H7 (cell line): ENCODE measurements at regions not wholly inside any gene's neighbourhood (a gene's known extent, or its start where the extent isn't known, plus 50 kb on each side); places are given as distances from the start of the nearest gene placed in this dataset.

Source experiments
- DNase-seq: peaks from one replicate; pipeline ENCODE4 v3.0.0; 2012
- H3K27me3 ChIP-seq: 2 replicates; pipeline ENCODE4 v1.6.0; 2011; ENCODE audit warnings: mild to moderate bottlenecking, low read length; ENCODE audit not compliant: control insufficient read depth, insufficient read depth
- H3K36me3 ChIP-seq: replicated peaks from 2 replicates; pipeline ENCODE4 v1.5.1; 2011; ENCODE audit warnings: low read length; ENCODE audit not compliant: control insufficient read depth, insufficient read depth
- H3K4me3 ChIP-seq: 2 replicates; pipeline ENCODE4 v1.5.1; 2011; ENCODE audit warnings: low read depth, mild to moderate bottlenecking, control low read depth, low read length, moderate library complexity; ENCODE audit not compliant: insufficient read depth

DNA sequence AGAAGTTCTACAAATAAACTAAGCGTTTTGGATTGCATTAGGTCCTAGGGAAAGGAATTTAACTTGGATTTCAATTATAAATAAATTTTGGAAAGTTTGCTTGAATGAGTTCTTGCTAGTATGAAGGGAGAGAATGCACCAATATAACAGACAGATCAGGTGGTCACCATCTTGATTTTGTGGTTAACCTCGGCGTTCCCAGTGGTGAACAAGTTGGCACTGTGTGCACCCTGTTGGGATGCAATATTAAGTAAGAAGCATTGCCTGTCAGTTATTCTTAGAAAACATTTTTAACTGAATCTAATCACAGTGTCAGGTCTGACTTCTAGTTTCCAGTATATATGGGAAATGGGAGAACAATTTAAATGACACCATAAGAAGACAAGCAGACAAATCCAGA, 673.4 kb downstream of the SLC4A3 start:
- no peak for DNase-seq
- no peak overlapping the region for H3K4me3 ChIP-seq
- no peaks in the 10 kb centered on the region for H3K27me3 ChIP-seq
- H3K36me3 ChIP-seq, result no peaks in the 10 kb centered on the region

- H3K27me3 ChIP-seq, result no peaks in the 10 kb centered on the region
- H3K36me3 ChIP-seq, result no peaks in the 10 kb centered on the region
- no peak overlapping the region for H3K4me3 ChIP-seq
- DNase-seq, result no peak
Measured at GRCh38 chr2:220302756-220303155, 675.3 kb downstream of the SLC4A3 start.

- DNase-seq, result no peak
- Histone ChIP-seq H3K36me3 (no peaks in the 10 kb centered on the region), H3K27me3 (no peaks in the 10 kb centered on the region), H3K4me3 (no peak overlapping the region)
Measured at GRCh38 chr2:220309215-220309614, 681.8 kb downstream of the SLC4A3 start.

GRCh38 chr2:220310451-220310861, 683.0 kb downstream of the SLC4A3 start:
- DNase-seq, result no peak
- no peaks in the 10 kb centered on the region for H3K36me3 ChIP-seq
- no peaks in the 10 kb centered on the region for H3K27me3 ChIP-seq
- H3K4me3 ChIP-seq, result no peak overlapping the region

DNA sequence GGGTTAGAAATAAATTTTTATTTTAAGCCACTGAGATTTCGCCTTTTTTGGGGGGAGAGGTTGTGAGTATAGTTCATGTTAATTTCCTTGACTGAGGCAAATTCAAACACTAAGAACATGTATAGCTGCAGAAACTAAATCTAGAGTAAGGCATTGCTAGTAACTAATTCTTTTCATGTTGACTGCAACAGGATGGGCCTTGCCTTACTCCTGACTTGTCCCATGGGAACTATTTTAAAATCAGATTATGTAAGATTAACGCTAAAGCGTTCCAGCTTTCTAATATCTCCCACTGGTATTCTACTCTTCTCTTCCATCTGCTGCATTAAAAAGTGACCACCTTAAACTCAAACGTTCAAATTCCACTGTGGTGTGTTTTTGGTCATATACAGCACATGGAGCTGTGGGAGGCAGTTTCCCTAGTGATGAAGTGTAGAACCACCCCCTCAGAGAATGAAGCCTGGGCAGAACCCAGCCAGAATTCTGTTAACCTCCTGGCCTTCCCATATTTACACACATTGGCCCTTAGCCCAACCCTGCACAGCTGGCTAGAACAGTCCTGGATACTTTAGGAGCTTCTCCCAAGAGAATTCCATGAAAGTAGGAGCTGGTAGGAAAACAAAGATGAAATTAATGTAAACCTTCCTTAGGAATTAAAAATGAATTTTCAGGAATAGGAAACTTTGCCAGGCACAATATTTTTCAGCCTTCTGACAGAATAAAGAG, 687.8 kb downstream of the SLC4A3 start:
- H3K27me3 ChIP-seq, result no peaks in the 10 kb centered on the region
- DNase-seq, result no peak
- H3K4me3 ChIP-seq, result no peak overlapping the region
- no peaks in the 10 kb centered on the region for H3K36me3 ChIP-seq

- no peaks in the 10 kb centered on the region for H3K27me3 ChIP-seq
- H3K4me3 ChIP-seq, result no peak overlapping the region
- H3K36me3 ChIP-seq, result no peaks in the 10 kb centered on the region
- no peak for DNase-seq
Measured at GRCh38 chr2:220318037-220318436, 690.6 kb downstream of the SLC4A3 start.

- Histone ChIP-seq H3K27me3 (no peaks in the 10 kb centered on the region), H3K36me3 (no peaks in the 10 kb centered on the region), H3K4me3 (no peak overlapping the region)
- DNase-seq, result no peak
Measured at GRCh38 chr2:220318508-220318907, 691.1 kb downstream of the SLC4A3 start.

DNA sequence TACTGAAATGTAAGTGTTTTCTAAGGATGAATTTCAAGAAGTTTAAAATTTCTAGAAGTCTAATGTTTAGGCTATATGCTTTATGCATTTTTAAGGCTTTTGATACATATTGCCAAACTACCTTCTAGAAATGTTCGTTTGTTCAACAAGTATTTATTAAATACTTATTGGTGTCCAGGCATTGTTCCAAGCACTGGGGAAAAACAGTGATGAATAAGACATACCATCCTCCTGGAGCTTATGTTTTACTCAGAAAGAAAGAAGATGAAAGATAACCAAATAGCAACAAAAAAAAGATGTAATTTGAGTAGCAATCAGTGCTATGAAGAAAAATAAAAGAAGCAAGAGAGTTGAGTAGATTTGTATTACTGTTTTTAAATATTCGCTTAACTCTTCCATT, 692.9 kb downstream of the SLC4A3 start:
- no peak for DNase-seq

DNA sequence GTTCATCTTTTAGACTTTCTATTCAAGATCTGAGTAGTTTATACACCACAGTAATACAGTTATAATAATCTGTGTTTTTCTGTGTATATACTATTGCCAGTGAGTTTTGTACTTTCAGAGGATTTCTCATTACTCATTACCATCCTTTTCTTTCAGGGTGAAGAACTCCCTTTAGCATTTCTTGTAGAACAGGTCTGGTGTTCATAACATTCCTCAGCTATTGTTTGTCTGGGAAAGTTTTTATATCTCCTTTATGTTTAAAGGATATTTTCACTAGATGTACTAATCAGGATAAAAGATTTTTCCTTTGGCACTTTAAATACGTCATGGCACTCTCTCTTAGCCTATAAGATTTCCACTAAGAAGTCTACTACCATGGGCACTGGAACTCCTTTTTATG, 705.5 kb downstream of the SLC4A3 start:
- Histone ChIP-seq H3K36me3 (no peaks in the 10 kb centered on the region), H3K27me3 (no peaks in the 10 kb centered on the region), H3K4me3 (no peak overlapping the region)
- DNase-seq, result no peak

More for the DNA sequence above, 692.9 kb downstream of the SLC4A3 start:
- Histone ChIP-seq H3K36me3 (no peaks in the 10 kb centered on the region), H3K4me3 (no peak overlapping the region), H3K27me3 (no peaks in the 10 kb centered on the region)

- Histone ChIP-seq H3K4me3 (no peak overlapping the region), H3K27me3 (no peaks in the 10 kb centered on the region)
Measured at GRCh38 chr2:220334210-220334609, 706.8 kb downstream of the SLC4A3 start.

DNA sequence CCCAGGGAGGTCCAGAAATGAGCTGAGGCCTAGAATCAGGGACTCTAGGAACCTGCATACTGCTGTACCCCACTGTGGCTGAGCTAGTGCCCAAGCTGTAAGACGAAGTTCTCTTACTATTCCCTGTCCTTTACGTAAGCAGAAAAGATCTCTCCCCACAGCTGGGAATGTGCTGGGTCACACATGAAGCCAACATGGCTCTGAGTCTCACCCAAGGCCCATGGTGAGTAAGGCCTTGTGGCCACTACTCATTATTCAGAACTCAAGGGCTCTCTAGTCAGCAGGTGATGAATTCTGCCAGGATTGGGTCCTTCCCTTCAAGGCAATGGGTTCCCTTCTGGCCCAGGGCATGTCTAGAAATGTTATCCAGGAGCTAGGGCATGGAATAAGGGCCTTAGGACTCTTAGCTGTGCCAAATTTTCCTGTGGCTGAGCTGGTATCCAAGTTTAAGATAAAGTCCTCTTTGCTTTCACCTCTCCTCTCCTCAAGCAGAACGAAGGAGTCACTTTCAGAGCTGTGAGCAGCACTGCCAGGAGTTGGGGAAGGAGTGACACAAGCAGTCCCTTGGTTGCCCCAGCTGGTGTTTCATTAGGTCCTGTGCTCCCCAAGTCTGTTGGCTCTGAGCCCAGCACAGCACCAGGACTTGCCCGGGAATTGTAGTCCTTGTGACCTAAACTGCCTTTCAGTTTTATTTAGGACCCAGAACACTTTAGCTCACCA, 707.6 kb downstream of the SLC4A3 start:
- H3K36me3 ChIP-seq, result no peaks in the 10 kb centered on the region
- no peak for DNase-seq
- no peak overlapping the region for H3K4me3 ChIP-seq
- H3K27me3 ChIP-seq, result no peaks in the 10 kb centered on the region

More at GRCh38 chr2:220334210-220334609, 706.8 kb downstream of the SLC4A3 start:
- DNase-seq, result no peak
- H3K36me3 ChIP-seq, result no peaks in the 10 kb centered on the region

DNA sequence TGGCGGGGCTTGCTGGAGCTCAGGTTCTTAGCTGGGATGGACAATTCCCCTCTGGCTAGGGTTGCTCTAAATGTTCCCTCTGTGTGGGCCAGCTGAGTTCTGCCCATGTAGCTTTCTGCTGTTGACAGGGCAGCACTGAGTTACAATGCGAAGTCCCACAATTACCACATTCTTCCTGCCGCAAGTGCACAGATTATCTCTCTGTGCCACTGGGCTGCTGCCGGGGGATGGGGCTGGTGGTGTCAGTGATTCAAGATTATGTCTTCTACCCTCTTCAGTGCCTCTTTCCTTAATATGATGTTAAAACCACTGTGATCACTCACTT, 708.1 kb downstream of the SLC4A3 start:
- no peak for DNase-seq
- no peak overlapping the region for H3K4me3 ChIP-seq
- H3K36me3 ChIP-seq, result no peaks in the 10 kb centered on the region
- H3K27me3 ChIP-seq, result no peaks in the 10 kb centered on the region

DNA sequence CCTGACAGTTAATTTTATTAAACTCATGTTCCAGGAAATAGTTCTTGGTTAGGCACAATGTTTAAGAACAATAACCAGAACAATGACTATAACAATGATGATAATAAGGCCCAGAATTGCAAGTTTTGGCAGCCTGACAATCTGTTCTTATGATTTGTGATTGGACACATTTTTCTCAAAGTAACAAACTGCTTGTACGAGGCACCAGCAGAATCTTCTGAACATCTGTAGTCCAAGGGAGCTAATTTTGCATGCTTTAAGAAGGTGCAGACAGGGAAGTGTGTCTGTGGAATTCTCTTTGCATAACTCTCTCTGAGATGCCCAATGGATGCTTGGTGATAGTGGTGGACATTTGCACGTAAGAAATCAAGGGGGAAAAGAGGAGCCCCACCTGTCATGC, 709.3 kb downstream of the SLC4A3 start:
- Histone ChIP-seq H3K4me3 (no peak overlapping the region), H3K36me3 (no peaks in the 10 kb centered on the region), H3K27me3 (no peaks in the 10 kb centered on the region)
- no peak for DNase-seq

DNA sequence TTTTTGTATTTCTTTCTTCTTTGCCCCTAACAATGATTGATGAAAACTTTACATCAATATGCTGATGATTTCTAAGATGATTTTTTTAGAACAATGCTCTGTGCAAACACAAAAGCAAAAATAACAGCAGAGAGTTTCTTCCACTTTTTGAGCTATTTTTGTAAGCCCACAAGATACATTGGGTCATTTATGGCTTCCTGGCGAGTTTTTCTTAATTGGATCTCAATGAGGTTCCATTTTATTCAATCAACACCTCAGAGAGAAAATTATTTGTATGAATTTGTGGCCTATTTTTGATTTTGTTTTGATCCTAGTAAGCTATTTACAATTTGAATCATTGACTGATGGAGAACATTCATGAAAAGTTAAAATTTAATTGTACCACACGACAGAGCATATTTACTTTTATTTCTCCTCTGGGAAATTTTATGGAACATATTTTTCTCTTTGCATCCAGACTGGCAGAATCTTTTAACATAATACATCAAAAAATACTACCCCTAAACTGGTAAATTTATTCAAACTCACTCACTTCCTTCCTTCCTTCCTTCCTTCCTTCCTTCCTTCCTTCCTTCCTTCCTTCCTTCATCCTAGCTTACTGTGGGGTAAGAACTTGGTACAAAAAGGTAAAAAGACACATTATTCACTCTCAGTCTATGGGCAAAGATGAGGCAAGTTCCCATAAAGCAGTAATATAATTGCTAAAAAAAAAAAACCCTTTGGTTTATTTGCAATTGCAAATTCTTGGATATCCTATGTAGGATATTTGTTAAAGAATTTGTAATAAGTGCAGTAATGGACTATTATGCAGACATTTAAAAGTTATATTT, 710.4 kb downstream of the SLC4A3 start:
- no peak for DNase-seq
- no peak overlapping the region for H3K4me3 ChIP-seq
- H3K36me3 ChIP-seq, result no peaks in the 10 kb centered on the region

DNA sequence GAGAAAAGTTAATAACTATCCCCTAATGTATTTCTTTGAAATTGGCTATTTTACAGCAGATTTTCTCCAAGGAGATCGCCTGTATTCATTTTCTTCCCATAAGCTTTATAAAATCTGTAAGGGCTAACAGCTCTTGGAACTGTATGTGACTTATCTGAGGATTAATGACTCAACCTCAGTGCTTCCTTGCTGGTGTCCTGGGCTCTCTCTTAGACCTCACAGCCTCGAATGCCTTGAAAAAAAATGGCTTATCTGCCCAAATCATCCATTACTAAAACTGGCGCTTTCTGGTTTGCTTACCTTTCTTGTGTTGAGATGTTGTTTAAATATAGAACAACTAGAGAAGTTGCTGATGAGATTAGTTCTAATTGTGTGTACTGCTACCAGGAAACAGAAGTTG, 713.6 kb downstream of the SLC4A3 start:
- no peaks in the 10 kb centered on the region for H3K36me3 ChIP-seq
- no peak for DNase-seq
- H3K4me3 ChIP-seq, result no peak overlapping the region
- H3K27me3 ChIP-seq, result no peaks in the 10 kb centered on the region

More for the DNA sequence above, 710.4 kb downstream of the SLC4A3 start:
- H3K27me3 ChIP-seq, result no peaks in the 10 kb centered on the region
